ENCODE measurements at regions not wholly inside any gene's neighbourhood (a gene's known extent, or its start where the extent isn't known, plus 50 kb on each side); places are given as distances from the start of the nearest gene placed in this dataset.

DNA sequence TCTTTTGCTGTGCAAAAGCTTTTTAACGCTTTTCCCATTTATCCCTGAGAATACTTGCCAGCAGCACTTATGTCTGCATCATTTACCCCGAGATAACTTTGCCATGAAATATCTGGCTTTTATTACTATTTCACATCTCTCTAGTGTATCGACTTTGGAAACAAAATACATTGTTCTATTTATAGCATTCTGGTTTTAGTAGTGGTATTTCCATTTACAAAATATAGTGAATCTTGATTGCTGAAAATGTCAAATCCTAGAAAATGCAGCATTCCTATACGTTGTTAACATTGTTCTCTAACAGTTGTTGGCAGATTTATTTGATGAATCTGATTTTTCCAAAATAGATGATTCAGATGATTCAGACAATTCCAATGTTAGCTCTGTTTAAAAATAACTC is 189.3 kb upstream of the SPRY2 start:
- TF ChIP-seq, protein P1, sequence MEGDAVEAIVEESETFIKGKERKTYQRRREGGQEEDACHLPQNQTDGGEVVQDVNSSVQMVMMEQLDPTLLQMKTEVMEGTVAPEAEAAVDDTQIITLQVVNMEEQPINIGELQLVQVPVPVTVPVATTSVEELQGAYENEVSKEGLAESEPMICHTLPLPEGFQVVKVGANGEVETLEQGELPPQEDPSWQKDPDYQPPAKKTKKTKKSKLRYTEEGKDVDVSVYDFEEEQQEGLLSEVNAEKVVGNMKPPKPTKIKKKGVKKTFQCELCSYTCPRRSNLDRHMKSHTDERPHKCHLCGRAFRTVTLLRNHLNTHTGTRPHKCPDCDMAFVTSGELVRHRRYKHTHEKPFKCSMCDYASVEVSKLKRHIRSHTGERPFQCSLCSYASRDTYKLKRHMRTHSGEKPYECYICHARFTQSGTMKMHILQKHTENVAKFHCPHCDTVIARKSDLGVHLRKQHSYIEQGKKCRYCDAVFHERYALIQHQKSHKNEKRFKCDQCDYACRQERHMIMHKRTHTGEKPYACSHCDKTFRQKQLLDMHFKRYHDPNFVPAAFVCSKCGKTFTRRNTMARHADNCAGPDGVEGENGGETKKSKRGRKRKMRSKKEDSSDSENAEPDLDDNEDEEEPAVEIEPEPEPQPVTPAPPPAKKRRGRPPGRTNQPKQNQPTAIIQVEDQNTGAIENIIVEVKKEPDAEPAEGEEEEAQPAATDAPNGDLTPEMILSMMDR (conservative IDR thresholded peaks at IDR 0.05; ENCODE audit: low read depth in 2 of 2), result no peak
- TF ChIP-seq ZNF114 (CRISPR knock-in tag; IDR thresholded peaks at IDR 0.05) (no peak), STAT1 (IDR thresholded peaks at IDR 0.05; ENCODE audit: unreplicated experiment) (no peak), EZH2 (IDR thresholded peaks at IDR 0.05; ENCODE audit: low read depth, unreplicated experiment) (no peak), EZH2phosphoT487 (IDR thresholded peaks at IDR 0.05; ENCODE audit: unreplicated experiment) (no peak), POLR2AphosphoS5 (IDR thresholded peaks at IDR 0.05; ENCODE audit: low read depth) (no peak), JUNB (IDR thresholded peaks at IDR 0.05; ENCODE audit: unreplicated experiment) (no peak)
